ENCODE measurements at regions not wholly inside any gene's neighbourhood (a gene's known extent, or its start where the extent isn't known, plus 50 kb on each side); places are given as distances from the start of the nearest gene placed in this dataset.
A peak's percentile ranks its signal among the peaks of the same experiment; 100 is the strongest.

- H3K4me3 Mint-ChIP-seq (ENCODE audit: unreplicated experiment): no peak overlapping the region
- TF ChIP-seq, protein P1, sequence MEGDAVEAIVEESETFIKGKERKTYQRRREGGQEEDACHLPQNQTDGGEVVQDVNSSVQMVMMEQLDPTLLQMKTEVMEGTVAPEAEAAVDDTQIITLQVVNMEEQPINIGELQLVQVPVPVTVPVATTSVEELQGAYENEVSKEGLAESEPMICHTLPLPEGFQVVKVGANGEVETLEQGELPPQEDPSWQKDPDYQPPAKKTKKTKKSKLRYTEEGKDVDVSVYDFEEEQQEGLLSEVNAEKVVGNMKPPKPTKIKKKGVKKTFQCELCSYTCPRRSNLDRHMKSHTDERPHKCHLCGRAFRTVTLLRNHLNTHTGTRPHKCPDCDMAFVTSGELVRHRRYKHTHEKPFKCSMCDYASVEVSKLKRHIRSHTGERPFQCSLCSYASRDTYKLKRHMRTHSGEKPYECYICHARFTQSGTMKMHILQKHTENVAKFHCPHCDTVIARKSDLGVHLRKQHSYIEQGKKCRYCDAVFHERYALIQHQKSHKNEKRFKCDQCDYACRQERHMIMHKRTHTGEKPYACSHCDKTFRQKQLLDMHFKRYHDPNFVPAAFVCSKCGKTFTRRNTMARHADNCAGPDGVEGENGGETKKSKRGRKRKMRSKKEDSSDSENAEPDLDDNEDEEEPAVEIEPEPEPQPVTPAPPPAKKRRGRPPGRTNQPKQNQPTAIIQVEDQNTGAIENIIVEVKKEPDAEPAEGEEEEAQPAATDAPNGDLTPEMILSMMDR (IDR thresholded peaks at IDR 0.05): no peak
- no peaks in the 10 kb centered on the region for H3K27me3 Mint-ChIP-seq (ENCODE audit: unreplicated experiment)
- H3K4me1 Mint-ChIP-seq (ENCODE audit: unreplicated experiment): peaks cover 19% of the 10 kb centered on the region
- H3K27ac Mint-ChIP-seq (ENCODE audit: unreplicated experiment): no peak overlapping the region
- H3K9me3 Mint-ChIP-seq (ENCODE audit: unreplicated experiment): peaks cover 3% of the 10 kb centered on the region
- H3K36me3 Mint-ChIP-seq (ENCODE audit: unreplicated experiment): no peaks in the 10 kb centered on the region
- DNase-seq (ENCODE audit: extremely low spot score, unreplicated experiment): peak; percentile 75
Measured at GRCh38 chrX:150152546-150152945, 210.6 kb upstream of the MAMLD1 start.

GRCh38 chrX:150155436-150156035 lies 207.6 kb upstream of the MAMLD1 start:
- peaks cover 18% of the 10 kb centered on the region for H3K4me1 Mint-ChIP-seq (ENCODE audit: unreplicated experiment)
- H3K36me3 Mint-ChIP-seq (ENCODE audit: unreplicated experiment): no peaks in the 10 kb centered on the region
- TF ChIP-seq, protein P1 (IDR thresholded peaks at IDR 0.05): no peak
- H3K9me3 Mint-ChIP-seq (ENCODE audit: unreplicated experiment): no peaks in the 10 kb centered on the region
- H3K4me3 Mint-ChIP-seq (ENCODE audit: unreplicated experiment): no peak overlapping the region
- peak; percentile 89 for DNase-seq (ENCODE audit: extremely low spot score, unreplicated experiment)
- no peaks in the 10 kb centered on the region for H3K27me3 Mint-ChIP-seq (ENCODE audit: unreplicated experiment)
- H3K27ac Mint-ChIP-seq (ENCODE audit: unreplicated experiment): peak overlapping the region; percentile 50

DNA sequence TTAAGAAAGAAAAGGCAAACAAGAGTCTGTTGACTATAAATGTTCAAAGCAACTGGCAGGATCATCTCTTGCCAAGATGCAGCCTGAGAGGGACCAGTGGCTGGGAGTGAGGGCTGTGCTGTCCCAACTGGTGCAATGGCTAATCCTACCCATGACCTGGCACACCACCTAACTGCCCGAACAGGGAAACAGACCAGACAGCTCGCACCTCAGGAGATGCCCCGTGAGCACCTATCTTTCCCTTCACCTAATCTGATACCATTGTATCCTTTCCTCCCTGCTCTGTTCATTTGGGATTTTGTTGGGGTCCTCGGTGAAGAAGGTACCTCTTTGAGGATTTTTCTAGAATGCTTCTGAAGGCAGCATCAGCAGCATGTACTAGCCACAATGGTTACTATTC lies 206.5 kb upstream of the MAMLD1 start:
- H3K9me3 Mint-ChIP-seq (ENCODE audit: unreplicated experiment): no peaks in the 10 kb centered on the region
- no peaks in the 10 kb centered on the region for H3K27me3 Mint-ChIP-seq (ENCODE audit: unreplicated experiment)
- H3K36me3 Mint-ChIP-seq (ENCODE audit: unreplicated experiment): no peaks in the 10 kb centered on the region

GRCh38 chrX:150157291-150157690 lies 205.8 kb upstream of the MAMLD1 start:
- Mint-ChIP-seq H3K27me3 (ENCODE audit: unreplicated experiment) (no peaks in the 10 kb centered on the region), H3K4me1 (ENCODE audit: unreplicated experiment) (peaks cover 23% of the 10 kb centered on the region), H3K27ac (ENCODE audit: unreplicated experiment) (no peak overlapping the region), H3K9me3 (ENCODE audit: unreplicated experiment) (peaks cover 3% of the 10 kb centered on the region), H3K36me3 (ENCODE audit: unreplicated experiment) (no peaks in the 10 kb centered on the region), H3K4me3 (ENCODE audit: unreplicated experiment) (no peak overlapping the region)
- no peak for DNase-seq (ENCODE audit: extremely low spot score, unreplicated experiment)
- TF ChIP-seq, protein P1 (IDR thresholded peaks at IDR 0.05): no peak

More for the DNA sequence above, 206.5 kb upstream of the MAMLD1 start:
- no peak overlapping the region for H3K27ac Mint-ChIP-seq (ENCODE audit: unreplicated experiment)
- H3K4me1 Mint-ChIP-seq (ENCODE audit: unreplicated experiment): peaks cover 23% of the 10 kb centered on the region
- peak; percentile 32 for DNase-seq (ENCODE audit: extremely low spot score, unreplicated experiment)
- TF ChIP-seq, protein P1 (IDR thresholded peaks at IDR 0.05): no peak
- no peak overlapping the region for H3K4me3 Mint-ChIP-seq (ENCODE audit: unreplicated experiment)

- Mint-ChIP-seq H3K27ac (ENCODE audit: unreplicated experiment) (no peak overlapping the region), H3K4me3 (ENCODE audit: unreplicated experiment) (no peak overlapping the region), H3K4me1 (ENCODE audit: unreplicated experiment) (peaks cover 23% of the 10 kb centered on the region), H3K36me3 (ENCODE audit: unreplicated experiment) (no peaks in the 10 kb centered on the region), H3K9me3 (ENCODE audit: unreplicated experiment) (peaks cover 3% of the 10 kb centered on the region), H3K27me3 (ENCODE audit: unreplicated experiment) (no peaks in the 10 kb centered on the region)
- TF ChIP-seq, protein P1 (IDR thresholded peaks at IDR 0.05): no peak
- peak; percentile 73 for DNase-seq (ENCODE audit: extremely low spot score, unreplicated experiment)
Measured at GRCh38 chrX:150158554-150159332, 204.4 kb upstream of the MAMLD1 start.
